Trophoblast cell (in vitro differentiated cells and primary cell): ENCODE measurements at regions not wholly inside any gene's neighbourhood (a gene's known extent, or its start where the extent isn't known, plus 50 kb on each side); places are given as distances from the start of the nearest gene placed in this dataset.

ENCODE experiments used
- DNase-seq, 2 donors: peaks; one replicate each; pipeline ENCODE4 v3.0.0-alpha.2; 2016
- H2AFZ ChIP-seq: 2 replicates; pipeline ENCODE4 v1.6.1; 2013; ENCODE audit warnings: low read length, moderate library complexity, mild to moderate bottlenecking; ENCODE audit not compliant: insufficient read depth, poor library complexity
- H2AK5ac ChIP-seq: 2 replicates; pipeline ENCODE4 v1.6.1; 2013; ENCODE audit warnings: mild to moderate bottlenecking, low read length
- H2BK120ac ChIP-seq: 2 replicates; pipeline ENCODE4 v1.6.1; 2013; ENCODE audit warnings: low read length, mild to moderate bottlenecking, moderate library complexity; ENCODE audit not compliant: insufficient read depth, poor library complexity
- H2BK12ac ChIP-seq: 2 replicates; pipeline ENCODE4 v1.6.1; 2013; ENCODE audit warnings: mild to moderate bottlenecking, low read length, moderate library complexity
- H2BK5ac ChIP-seq: 2 replicates; pipeline ENCODE4 v1.6.1; 2013; ENCODE audit warnings: low read length, low read depth, moderate library complexity, mild to moderate bottlenecking; ENCODE audit not compliant: poor library complexity
- H3K14ac ChIP-seq: 2 replicates; pipeline ENCODE4 v1.6.1; 2013; ENCODE audit warnings: mild to moderate bottlenecking, low read length
- H3K18ac ChIP-seq: 2 replicates; pipeline ENCODE4 v1.6.1; 2013; ENCODE audit warnings: mild to moderate bottlenecking, low read length
- H3K23ac ChIP-seq: 2 replicates; pipeline ENCODE4 v1.6.1; 2013; ENCODE audit warnings: low read length
- H3K27ac ChIP-seq: 2 replicates; pipeline ENCODE4 v1.5.1; 2013; ENCODE audit warnings: low read depth, mild to moderate bottlenecking, inconsistent platforms, low read length, moderate library complexity
- H3K27me3 ChIP-seq: 2 replicates; pipeline ENCODE4 v1.6.1; 2013; ENCODE audit warnings: inconsistent platforms, mild to moderate bottlenecking, low read length, moderate library complexity; ENCODE audit not compliant: insufficient read depth
- H3K36me3 ChIP-seq, 2 experiments: 1 replicate in 1 of 2; 2 replicates in 1 of 2; pipeline ENCODE4 v1.6.1; 2013; ENCODE audit warnings: low read length in 2 of 2, mild to moderate bottlenecking in 2 of 2, moderate library complexity in 1 of 2; ENCODE audit not compliant: insufficient read depth in 2 of 2, control insufficient read depth in 1 of 2
- H3K4ac ChIP-seq: 2 replicates; pipeline ENCODE4 v1.6.1; 2013; ENCODE audit warnings: low read depth, mild to moderate bottlenecking, low read length, moderate library complexity
- H3K4me1 ChIP-seq, 2 experiments: 1 replicate in 1 of 2; 2 replicates in 1 of 2; pipeline ENCODE4 v1.6.1; 2013; ENCODE audit warnings: low read length in 2 of 2, mild to moderate bottlenecking in 2 of 2, moderate library complexity in 1 of 2; ENCODE audit not compliant: insufficient read depth in 2 of 2, control insufficient read depth in 1 of 2
- H3K4me2 ChIP-seq: 2 replicates; pipeline ENCODE4 v1.6.1; 2013; ENCODE audit warnings: inconsistent platforms, mild to moderate bottlenecking, low read length, moderate library complexity
- H3K4me3 ChIP-seq: 2 replicates; pipeline ENCODE4 v1.5.1; 2013; ENCODE audit warnings: mild to moderate bottlenecking, low read depth, low read length, inconsistent platforms
- H3K79me1 ChIP-seq: one replicate; pipeline ENCODE4 v1.6.1; 2013; ENCODE audit warnings: low read length
- H3K79me2 ChIP-seq: 2 replicates; pipeline ENCODE4 v1.6.1; 2013; ENCODE audit warnings: low read length, mild to moderate bottlenecking; ENCODE audit not compliant: control insufficient read depth, insufficient read depth, poor library complexity
- H3K9ac ChIP-seq: 2 replicates; pipeline ENCODE4 v1.6.1; 2013; ENCODE audit warnings: mild to moderate bottlenecking, low read length
- H3K9me3 ChIP-seq: 2 replicates; pipeline ENCODE4 v1.6.1; 2013; ENCODE audit warnings: low read depth, mild to moderate bottlenecking, control low read depth, inconsistent platforms, low read length; ENCODE audit not compliant: insufficient read depth
- H4K12ac ChIP-seq: 2 replicates; pipeline ENCODE4 v1.6.1; 2013; ENCODE audit warnings: low read depth, mild to moderate bottlenecking, low read length, moderate library complexity
- H4K8ac ChIP-seq: 2 replicates; pipeline ENCODE4 v1.6.1; 2013; ENCODE audit warnings: low read depth, mild to moderate bottlenecking, low read length, moderate library complexity
- H4K91ac ChIP-seq: one replicate; pipeline ENCODE4 v1.6.1; 2013; ENCODE audit warnings: low read depth, mild to moderate bottlenecking, low read length, moderate library complexity
- WGBS: extraction: QIAGEN DNeasy Blood & Tissue Kit; methylation state at CpG from one replicate; pipeline ENCODE4 v1.1.7; 2013; ENCODE audit warnings: missing lambda C conversion rate; ENCODE audit not compliant: insufficient read length, insufficient coverage; ENCODE audit errors: extremely low coverage; 5-methylcytosine and 5-hydroxymethylcytosine counted together

GRCh38 chr13:23986619-23987018 is 89.3 kb upstream of the C1QTNF9B start:
- no peaks in the 10 kb centered on the region for H3K79me1 ChIP-seq
- no peaks in the 10 kb centered on the region for H3K79me2 ChIP-seq
- no peak overlapping the region for H2BK5ac ChIP-seq
- no peak overlapping the region for H3K4me2 ChIP-seq
- no peaks in the 10 kb centered on the region for H3K4me1 ChIP-seq
- no peak overlapping the region for H2BK12ac ChIP-seq
- H2AK5ac ChIP-seq, result no peak overlapping the region
- no peaks in the 10 kb centered on the region for H3K36me3 ChIP-seq
- no peaks in the 10 kb centered on the region for H3K9me3 ChIP-seq
- no peak overlapping the region for H4K8ac ChIP-seq
- H3K23ac ChIP-seq, result no peak overlapping the region
- H3K4ac ChIP-seq, result no peak overlapping the region
- no peak overlapping the region for H3K27ac ChIP-seq
- H2AFZ ChIP-seq, result no peak overlapping the region
- H3K27me3 ChIP-seq, result no peaks in the 10 kb centered on the region
- no peak overlapping the region for H3K9ac ChIP-seq
- H3K18ac ChIP-seq, result no peak overlapping the region
- peak; percentile 92 to 94 for DNase-seq
- no peak overlapping the region for H4K91ac ChIP-seq
- no peak overlapping the region for H3K4me3 ChIP-seq
- no CpG with 5 or more reads among the region's 3 CpGs for WGBS
- no peak overlapping the region for H2BK120ac ChIP-seq
- H3K14ac ChIP-seq, result no peak overlapping the region
- H4K12ac ChIP-seq, result no peak overlapping the region

GRCh38 chr13:23987331-23987894 is 90.1 kb upstream of the C1QTNF9B start:
- H2AK5ac ChIP-seq, result no peak overlapping the region
- no peak overlapping the region for H3K9ac ChIP-seq
- no peak overlapping the region for H3K4me3 ChIP-seq
- H2BK5ac ChIP-seq, result no peak overlapping the region
- H4K91ac ChIP-seq, result no peak overlapping the region
- no peak overlapping the region for H4K12ac ChIP-seq
- H3K4ac ChIP-seq, result no peak overlapping the region
- H3K36me3 ChIP-seq, result no peaks in the 10 kb centered on the region
- H3K79me2 ChIP-seq, result no peaks in the 10 kb centered on the region
- DNase-seq, result peak in 1 of 2 donors; percentile 31
- H3K4me2 ChIP-seq, result no peak overlapping the region
- no CpG with 5 or more reads among the region's 4 CpGs for WGBS
- H3K23ac ChIP-seq, result no peak overlapping the region
- no peak overlapping the region for H2BK12ac ChIP-seq
- no peak overlapping the region for H2BK120ac ChIP-seq
- H3K4me1 ChIP-seq, result no peaks in the 10 kb centered on the region
- no peaks in the 10 kb centered on the region for H3K79me1 ChIP-seq
- no peak overlapping the region for H3K27ac ChIP-seq
- H2AFZ ChIP-seq, result no peak overlapping the region
- no peak overlapping the region for H3K14ac ChIP-seq
- H3K27me3 ChIP-seq, result no peaks in the 10 kb centered on the region
- no peaks in the 10 kb centered on the region for H3K9me3 ChIP-seq
- no peak overlapping the region for H4K8ac ChIP-seq
- no peak overlapping the region for H3K18ac ChIP-seq

DNA sequence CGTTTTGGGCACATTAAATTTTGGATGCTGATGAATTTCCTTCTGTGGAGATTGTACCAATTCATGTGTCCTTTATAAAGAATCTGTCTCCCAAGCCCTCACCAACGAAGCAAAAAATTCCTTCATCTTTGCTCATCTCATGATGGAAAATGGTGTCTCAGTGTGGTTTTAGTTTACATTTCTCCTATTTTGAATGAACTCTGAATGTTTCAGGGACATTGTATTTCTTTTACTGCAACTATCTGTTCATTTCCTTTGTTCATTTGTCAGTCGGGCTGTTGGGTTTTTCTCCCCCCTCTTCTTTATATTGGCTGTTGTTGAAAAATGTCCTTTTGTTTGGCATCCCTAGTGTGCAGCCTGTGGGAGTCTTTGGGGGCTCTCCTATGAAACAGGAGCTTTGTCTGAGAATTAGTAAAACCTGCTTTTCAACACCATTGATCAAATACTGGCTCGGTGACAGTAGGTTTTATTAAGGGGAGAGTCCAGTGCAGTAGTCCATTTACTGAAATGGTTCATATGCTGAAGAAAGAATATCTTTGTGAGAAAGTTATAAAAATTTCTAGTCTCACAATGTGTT is 91.3 kb upstream of the C1QTNF9B start:
- H2BK5ac ChIP-seq, result no peak overlapping the region
- no peaks in the 10 kb centered on the region for H3K9me3 ChIP-seq
- H3K27me3 ChIP-seq, result no peaks in the 10 kb centered on the region
- no peaks in the 10 kb centered on the region for H3K36me3 ChIP-seq
- no peak overlapping the region for H3K14ac ChIP-seq
- H3K79me2 ChIP-seq, result no peaks in the 10 kb centered on the region
- H3K4ac ChIP-seq, result no peak overlapping the region
- H2BK12ac ChIP-seq, result no peak overlapping the region
- H3K9ac ChIP-seq, result no peak overlapping the region
- no CpG with 5 or more reads among the region's 4 CpGs for WGBS
- no peak for DNase-seq
- no peak overlapping the region for H2BK120ac ChIP-seq
- H2AK5ac ChIP-seq, result no peak overlapping the region
- H2AFZ ChIP-seq, result no peak overlapping the region
- no peak overlapping the region for H3K4me2 ChIP-seq
- no peaks in the 10 kb centered on the region for H3K79me1 ChIP-seq
- no peak overlapping the region for H4K12ac ChIP-seq
- no peak overlapping the region for H4K91ac ChIP-seq
- H3K4me3 ChIP-seq, result no peak overlapping the region
- no peak overlapping the region for H4K8ac ChIP-seq
- no peak overlapping the region for H3K18ac ChIP-seq
- no peak overlapping the region for H3K23ac ChIP-seq
- H3K4me1 ChIP-seq, result no peaks in the 10 kb centered on the region
- no peak overlapping the region for H3K27ac ChIP-seq

- H3K27me3 ChIP-seq, result no peaks in the 10 kb centered on the region
- no peak overlapping the region for H3K4me2 ChIP-seq
- no peak overlapping the region for H3K27ac ChIP-seq
- no peak overlapping the region for H3K14ac ChIP-seq
- H4K91ac ChIP-seq, result no peak overlapping the region
- no peak for DNase-seq
- no peak overlapping the region for H3K4ac ChIP-seq
- H4K12ac ChIP-seq, result no peak overlapping the region
- H2AK5ac ChIP-seq, result no peak overlapping the region
- WGBS, result no CpG with 5 or more reads among the region's 2 CpGs
- H2BK120ac ChIP-seq, result no peak overlapping the region
- H3K4me1 ChIP-seq, result no peaks in the 10 kb centered on the region
- no peak overlapping the region for H2BK5ac ChIP-seq
- no peaks in the 10 kb centered on the region for H3K36me3 ChIP-seq
- H3K79me1 ChIP-seq, result no peaks in the 10 kb centered on the region
- H3K23ac ChIP-seq, result no peak overlapping the region
- no peak overlapping the region for H3K4me3 ChIP-seq
- H3K79me2 ChIP-seq, result no peaks in the 10 kb centered on the region
- H3K9me3 ChIP-seq, result no peaks in the 10 kb centered on the region
- H2BK12ac ChIP-seq, result no peak overlapping the region
- H4K8ac ChIP-seq, result no peak overlapping the region
- no peak overlapping the region for H2AFZ ChIP-seq
- no peak overlapping the region for H3K18ac ChIP-seq
- H3K9ac ChIP-seq, result no peak overlapping the region
These were observed 93.2 kb upstream of the C1QTNF9B start for GRCh38 chr13:23990455-23990854.
